ENCODE measurements at regions not wholly inside any gene's neighbourhood (a gene's known extent, or its start where the extent isn't known, plus 50 kb on each side); places are given as distances from the start of the nearest gene placed in this dataset.

- no peak for TF ChIP-seq FOXM1 (IDR thresholded peaks at IDR 0.05; ENCODE audit: borderline replicate concordance, low read depth)
- no peak for TF ChIP-seq TAF1 (IDR thresholded peaks at IDR 0.05; ENCODE audit: low read depth)
- no peak for TF ChIP-seq TCF12 (IDR thresholded peaks at IDR 0.05; ENCODE audit: low read depth)
- TF ChIP-seq EP300 (IDR thresholded peaks at IDR 0.05; ENCODE audit: borderline replicate concordance), result no peak
- no peak for TF ChIP-seq CEBPB (IDR thresholded peaks at IDR 0.05)
Measured at GRCh38 chrX:128106630-128107029, 54.4 kb upstream of the ACTRT1 start.
